OCI-LY7 (cell line): ENCODE measurements at regions not wholly inside any gene's neighbourhood (a gene's known extent, or its start where the extent isn't known, plus 50 kb on each side); places are given as distances from the start of the nearest gene placed in this dataset.

Source experiments
- CTCF ChIP-seq: fragments of 200-600 bp; sonication (generic); conservative IDR thresholded peaks from 2 replicates; pipeline ENCODE4 v1.5.1; 2014; ENCODE audit warnings: mild to moderate bottlenecking, antibody characterized with exemption, low read length, moderate library complexity, mixed read lengths
- EZH2phosphoT487 ChIP-seq: fragments of 200-600 bp; sonication (generic); IDR thresholded peaks from 2 replicates; pipeline ENCODE4 v1.6.1; 2018; ENCODE audit warnings: low read depth, borderline replicate concordance, mild to moderate bottlenecking, mixed run types, antibody characterized with exemption, low read length, moderate library complexity, mixed read lengths

GRCh38 chr21:27681038-27681437, 714.1 kb upstream of the ADAMTS5 start:
- TF ChIP-seq CTCF (no peak), EZH2phosphoT487 (no peak)
